ENCODE measurements at regions not wholly inside any gene's neighbourhood (a gene's known extent, or its start where the extent isn't known, plus 50 kb on each side); places are given as distances from the start of the nearest gene placed in this dataset.

DNA sequence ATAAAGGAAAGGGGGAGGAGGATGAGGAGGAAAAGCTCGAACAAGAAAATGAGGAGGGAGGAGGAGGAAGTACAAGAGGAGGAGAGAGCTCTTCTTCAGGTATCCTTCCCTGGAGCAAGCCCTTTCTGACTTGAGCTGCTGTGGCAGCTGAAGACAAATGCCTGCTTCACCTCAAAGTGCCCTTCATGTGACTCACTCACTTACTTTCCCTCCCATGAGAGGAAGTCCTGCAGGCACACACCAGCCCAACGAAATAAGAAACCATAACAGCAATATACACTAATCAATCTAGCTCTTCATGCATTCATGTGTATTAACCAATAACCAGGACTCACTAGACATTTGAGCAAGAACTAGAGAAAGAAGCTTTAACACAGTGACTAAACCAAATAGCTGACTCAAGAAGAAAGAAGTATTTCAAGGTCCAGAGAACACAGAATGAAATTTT is 251.9 kb downstream of the IGSF11 start:
- Histone ChIP-seq H2BK15ac (ENCODE audit: low read length) (peak overlapping the region; percentile 67; the same call in 1 of the 2 replicates), H2AFZ (ENCODE audit: low read length) (no peak overlapping the region), H3K23me2 (ENCODE audit: low read depth, low read length) (no peaks in the 10 kb centered on the region), H2BK120ac (replicated peaks; ENCODE audit: low read depth, low read length) (no peak overlapping the region), H3K27ac (ENCODE audit: low read depth, low read length) (no peak overlapping the region), H2BK20ac (ENCODE audit: low read length) (no peak overlapping the region), H3K18ac (ENCODE audit: extremely low read depth, low read length) (no peak overlapping the region), H3K4ac (replicated peaks; ENCODE audit: insufficient read length, low read depth, low read length) (no peak overlapping the region), H3K4me1 (replicated peaks in 1 of 4; ENCODE audit: control insufficient read depth in 3 of 4, insufficient read depth in 4 of 4, low read length in 3 of 4) (peaks cover 0 to 4% (median 0%) of the 10 kb centered on the region in 4 experiments; a peak in 1 of 7 replicates), H4K91ac (replicated peaks; ENCODE audit: insufficient read length, low read length) (no peak overlapping the region), H4K8ac (ENCODE audit: extremely low read depth, insufficient read depth, low read length) (no peak overlapping the region), H3K4me2 (ENCODE audit: insufficient read depth in 1 of 2, low read depth in 2 of 2, low read length in 2 of 2) (no peak overlapping the region), H3K56ac (replicated peaks; ENCODE audit: insufficient read length, low read depth, low read length) (no peak overlapping the region), H3K9me3 (ENCODE audit: insufficient read depth in 2 of 2, low read depth in 1 of 2, low read length in 1 of 2) (no peaks in the 10 kb centered on the region), H3K36me3 (ENCODE audit: control insufficient read depth in 2 of 4, insufficient read depth in 4 of 4, low read length in 3 of 4) (no peaks in the 10 kb centered on the region), H2BK5ac (ENCODE audit: low read depth, low read length) (no peak overlapping the region), H3K4me3 (ENCODE audit: extremely low read depth in 1 of 4, insufficient read depth in 2 of 4, low read depth in 3 of 4, low read length in 4 of 4) (no peak overlapping the region), H3K79me1 (ENCODE audit: low read depth, low read length) (no peaks in the 10 kb centered on the region), H3K79me2 (ENCODE audit: control insufficient read depth in 1 of 2, insufficient read depth in 2 of 2, low read length in 2 of 2) (no peaks in the 10 kb centered on the region), H4K5ac (ENCODE audit: insufficient read length, low read depth, low read length) (no peak overlapping the region), H4K20me1 (replicated peaks in 1 of 2; ENCODE audit: control insufficient read depth in 1 of 2, insufficient read depth in 2 of 2, low read length in 2 of 2) (no peaks in the 10 kb centered on the region), H3K23ac (ENCODE audit: insufficient read length) (no peak overlapping the region), H2AK5ac (ENCODE audit: low read depth, low read length) (no peak overlapping the region), H3K9ac (replicated peaks in 1 of 4; ENCODE audit: extremely low read depth in 1 of 4, low read depth in 3 of 4, low read length in 3 of 4) (no peak overlapping the region), H3K14ac (ENCODE audit: insufficient read length) (no peak overlapping the region), H3K27me3 (replicated peaks in 1 of 4; ENCODE audit: control insufficient read depth in 3 of 4, extremely low read depth in 1 of 4, insufficient read depth in 3 of 4, low read length in 3 of 4) (no peaks in the 10 kb centered on the region), H2BK12ac (ENCODE audit: low read depth, low read length) (no peak overlapping the region)
- no peak for DNase-seq (ENCODE audit: low read depth in 1 of 2, low spot score in 2 of 2)
- no peak for FAIRE-seq
- POLR2A ChIA-PET (ENCODE audit: partially characterized antibody): interaction anchor here (0.6 kb wide), 1 partner anchor 1129 kb away, joined by 4 read pairs; no protein-coding TSS in a partner anchor
- CTCF ChIA-PET (ENCODE audit: partially characterized antibody): no interaction called here
- WGBS, 2 experiments (ENCODE audit: extremely low coverage in 1 of 2, insufficient coverage in 1 of 2, insufficient read length in 1 of 2, insufficient replicate concordance in 2 of 2, low coverage in 1 of 2, low lambda C conversion rate in 2 of 2, missing lambda C conversion rate in 1 of 2): 83% methylated on average over 2 of the region's 2 CpGs; no CpG with 5 or more reads in 1 of the 2 experiments
- TF ChIP-seq CEBPB (IDR thresholded peaks at IDR 0.05; ENCODE audit: low read depth, low read length): no peak
- no peak for TF ChIP-seq SRF (IDR thresholded peaks at IDR 0.05; ENCODE audit: low read depth, low read length)
- TF ChIP-seq KDM1A (IDR thresholded peaks at IDR 0.05; ENCODE audit: borderline replicate concordance, low read length): no peak
- no peak for TF ChIP-seq RXRA (IDR thresholded peaks at IDR 0.05; ENCODE audit: insufficient read depth, low read depth, low read length)
- TF ChIP-seq BRCA1 (IDR thresholded peaks at IDR 0.05; ENCODE audit: low read depth, low read length): no peak
- TF ChIP-seq, protein P1, sequence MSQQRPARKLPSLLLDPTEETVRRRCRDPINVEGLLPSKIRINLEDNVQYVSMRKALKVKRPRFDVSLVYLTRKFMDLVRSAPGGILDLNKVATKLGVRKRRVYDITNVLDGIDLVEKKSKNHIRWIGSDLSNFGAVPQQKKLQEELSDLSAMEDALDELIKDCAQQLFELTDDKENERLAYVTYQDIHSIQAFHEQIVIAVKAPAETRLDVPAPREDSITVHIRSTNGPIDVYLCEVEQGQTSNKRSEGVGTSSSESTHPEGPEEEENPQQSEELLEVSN (IDR thresholded peaks at IDR 0.05): no peak
- no peak for TF ChIP-seq EGR1 (IDR thresholded peaks at IDR 0.05; ENCODE audit: borderline replicate concordance, low read depth, low read length)
- no peak for TF ChIP-seq RAD21 (IDR thresholded peaks at IDR 0.05 in 1 of 2, conservative IDR thresholded peaks at IDR 0.05 in 1 of 2; ENCODE audit: low read depth in 2 of 2, low read length in 2 of 2)
- TF ChIP-seq JUN (IDR thresholded peaks at IDR 0.05; ENCODE audit: low read depth, low read length): no peak
- no peak for TF ChIP-seq CBX8 (IDR thresholded peaks at IDR 0.05; ENCODE audit: borderline replicate concordance, low read depth, low read length)
- TF ChIP-seq YY1 (IDR thresholded peaks at IDR 0.05; ENCODE audit: low read depth, low read length): no peak
- no peak for TF ChIP-seq POLR2AphosphoS5 (IDR thresholded peaks at IDR 0.05; ENCODE audit: low read depth, low read length)
- TF ChIP-seq SP2 (IDR thresholded peaks at IDR 0.05; ENCODE audit: low read length): no peak
- TF ChIP-seq CREB1 (IDR thresholded peaks at IDR 0.05): no peak
- TF ChIP-seq BACH1 (IDR thresholded peaks at IDR 0.05; ENCODE audit: low read length): no peak
